BE2C (cell line): ENCODE measurements at regions not wholly inside any gene's neighbourhood (a gene's known extent, or its start where the extent isn't known, plus 50 kb on each side); places are given as distances from the start of the nearest gene placed in this dataset.

Experiments
- DNase-seq: peaks from one replicate; pipeline ENCODE4 v3.0.0-alpha.2; 2020
- H3K27me3 ChIP-seq: fragments of 250-450 bp; sonication (Bioruptor Pico); 2 replicates; pipeline ENCODE4 v1.5.1; 2020; ENCODE audit warnings: mild to moderate bottlenecking
- H3K36me3 ChIP-seq: fragments of 250-450 bp; sonication (Bioruptor Pico); 2 replicates; pipeline ENCODE4 v1.5.1; 2020; ENCODE audit warnings: mild to moderate bottlenecking
- H3K4me1 ChIP-seq: fragments of 250-450 bp; sonication (Bioruptor Pico); 2 replicates; pipeline ENCODE4 v1.5.1; 2020
- H3K4me3 ChIP-seq: 2 replicates; pipeline ENCODE4 v1.5.1; 2011; ENCODE audit warnings: low read depth, low read length
- H3K9me3 ChIP-seq: fragments of 250-450 bp; sonication (Bioruptor Pico); 2 replicates; pipeline ENCODE4 v1.5.1; 2020
- TF ChIP-seq, protein P1 (sequence below): IDR thresholded peaks from 2 replicates; pipeline ENCODE4 v1.5.1; 2012; ENCODE audit warnings: mild to moderate bottlenecking, low read depth, low read length

DNA sequence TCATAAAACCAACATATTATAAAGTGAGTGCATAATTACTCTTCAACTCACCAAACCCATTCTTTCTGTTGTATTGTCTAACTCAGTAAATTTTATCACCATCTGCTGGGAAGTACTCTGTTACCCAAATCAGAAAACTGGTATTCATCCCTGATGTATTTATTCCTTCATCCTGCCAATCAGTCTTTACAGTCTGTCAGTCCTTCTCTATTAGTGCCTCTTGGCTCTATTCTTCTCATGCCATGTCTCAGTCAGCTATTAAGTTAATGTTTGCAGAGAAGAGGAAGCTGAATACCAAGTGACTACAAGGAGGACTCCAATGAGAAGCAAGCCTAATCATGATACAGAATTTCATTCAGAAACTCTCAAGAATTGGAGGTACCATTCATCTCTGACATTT, 631.2 kb downstream of the CPS1 start:
- TF ChIP-seq, protein P1, sequence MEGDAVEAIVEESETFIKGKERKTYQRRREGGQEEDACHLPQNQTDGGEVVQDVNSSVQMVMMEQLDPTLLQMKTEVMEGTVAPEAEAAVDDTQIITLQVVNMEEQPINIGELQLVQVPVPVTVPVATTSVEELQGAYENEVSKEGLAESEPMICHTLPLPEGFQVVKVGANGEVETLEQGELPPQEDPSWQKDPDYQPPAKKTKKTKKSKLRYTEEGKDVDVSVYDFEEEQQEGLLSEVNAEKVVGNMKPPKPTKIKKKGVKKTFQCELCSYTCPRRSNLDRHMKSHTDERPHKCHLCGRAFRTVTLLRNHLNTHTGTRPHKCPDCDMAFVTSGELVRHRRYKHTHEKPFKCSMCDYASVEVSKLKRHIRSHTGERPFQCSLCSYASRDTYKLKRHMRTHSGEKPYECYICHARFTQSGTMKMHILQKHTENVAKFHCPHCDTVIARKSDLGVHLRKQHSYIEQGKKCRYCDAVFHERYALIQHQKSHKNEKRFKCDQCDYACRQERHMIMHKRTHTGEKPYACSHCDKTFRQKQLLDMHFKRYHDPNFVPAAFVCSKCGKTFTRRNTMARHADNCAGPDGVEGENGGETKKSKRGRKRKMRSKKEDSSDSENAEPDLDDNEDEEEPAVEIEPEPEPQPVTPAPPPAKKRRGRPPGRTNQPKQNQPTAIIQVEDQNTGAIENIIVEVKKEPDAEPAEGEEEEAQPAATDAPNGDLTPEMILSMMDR = no peak
- H3K4me3 ChIP-seq = no peak overlapping the region
- H3K27me3 ChIP-seq = no peaks in the 10 kb centered on the region
- no peak for DNase-seq
- no peaks in the 10 kb centered on the region for H3K9me3 ChIP-seq
- H3K36me3 ChIP-seq = no peaks in the 10 kb centered on the region
- H3K4me1 ChIP-seq = no peaks in the 10 kb centered on the region

DNA sequence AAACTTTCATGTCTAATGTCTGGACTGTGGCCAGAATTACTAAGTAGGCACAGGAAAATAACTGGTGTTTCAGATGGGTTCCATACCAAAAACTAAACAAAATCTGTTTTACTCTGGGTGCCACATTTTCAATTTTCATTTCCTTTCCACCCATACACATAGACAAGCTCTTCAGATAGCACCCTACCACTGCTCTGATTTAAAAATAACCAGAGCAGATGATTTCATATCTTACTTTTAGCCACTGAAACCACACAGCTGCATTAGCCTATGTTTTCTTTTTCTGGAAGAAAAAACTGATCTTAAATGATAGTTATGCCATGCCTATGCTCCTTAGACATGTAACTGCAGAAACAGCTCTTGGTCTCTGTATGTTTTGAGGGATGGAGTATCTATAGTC, 647.6 kb downstream of the CPS1 start:
- no peak for DNase-seq
- H3K36me3 ChIP-seq = no peaks in the 10 kb centered on the region
- TF ChIP-seq, protein P1 = no peak
- H3K4me1 ChIP-seq = no peaks in the 10 kb centered on the region
- H3K9me3 ChIP-seq = no peaks in the 10 kb centered on the region
- H3K4me3 ChIP-seq = no peak overlapping the region
- no peaks in the 10 kb centered on the region for H3K27me3 ChIP-seq

DNA sequence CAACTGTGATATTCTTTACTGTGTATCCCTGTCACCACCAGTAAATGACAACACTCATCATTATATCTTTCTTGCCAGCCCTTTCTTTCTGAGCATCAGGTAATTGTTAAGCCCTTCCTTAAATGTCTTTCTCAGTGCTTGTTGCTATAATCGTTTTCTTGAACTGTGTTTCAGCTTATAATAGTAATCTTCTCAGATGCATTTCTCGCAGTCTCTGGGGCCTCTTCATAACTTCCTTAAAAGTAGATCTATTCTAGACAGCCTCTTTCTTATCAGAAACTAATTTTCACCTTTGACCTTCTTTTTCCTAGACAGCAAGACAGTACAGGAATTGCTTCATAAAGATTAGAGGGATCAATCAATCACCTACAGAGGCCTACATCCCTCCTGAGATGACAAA, 648.1 kb downstream of the CPS1 start:
- DNase-seq = no peak
- Histone ChIP-seq H3K27me3 (no peaks in the 10 kb centered on the region), H3K36me3 (no peaks in the 10 kb centered on the region), H3K4me1 (no peaks in the 10 kb centered on the region), H3K4me3 (no peak overlapping the region), H3K9me3 (no peaks in the 10 kb centered on the region)
- TF ChIP-seq, protein P1 = no peak

DNA sequence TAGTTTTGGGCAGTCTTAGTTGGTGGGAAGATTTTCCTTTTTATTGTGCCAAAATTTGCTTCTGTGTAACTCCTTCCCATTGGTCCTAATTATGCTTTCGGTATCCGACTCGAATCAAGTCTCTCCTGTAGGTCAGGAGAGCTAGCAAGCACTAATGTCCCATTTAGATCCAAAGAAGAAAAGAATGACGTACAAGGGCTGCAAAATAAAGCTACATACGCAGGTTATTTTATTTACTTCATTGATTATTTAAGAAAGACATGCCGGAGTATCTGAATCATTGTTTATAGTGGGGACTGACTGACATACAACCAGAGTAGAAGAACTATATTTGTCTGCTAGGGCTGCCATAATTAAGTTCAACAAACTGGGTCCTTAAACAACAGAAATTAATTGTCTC, 648.5 kb downstream of the CPS1 start:
- no peaks in the 10 kb centered on the region for H3K9me3 ChIP-seq
- no peak for DNase-seq
- TF ChIP-seq, protein P1 = no peak
- no peaks in the 10 kb centered on the region for H3K4me1 ChIP-seq
- H3K4me3 ChIP-seq = no peak overlapping the region
- H3K27me3 ChIP-seq = no peaks in the 10 kb centered on the region
- H3K36me3 ChIP-seq = no peaks in the 10 kb centered on the region

DNA sequence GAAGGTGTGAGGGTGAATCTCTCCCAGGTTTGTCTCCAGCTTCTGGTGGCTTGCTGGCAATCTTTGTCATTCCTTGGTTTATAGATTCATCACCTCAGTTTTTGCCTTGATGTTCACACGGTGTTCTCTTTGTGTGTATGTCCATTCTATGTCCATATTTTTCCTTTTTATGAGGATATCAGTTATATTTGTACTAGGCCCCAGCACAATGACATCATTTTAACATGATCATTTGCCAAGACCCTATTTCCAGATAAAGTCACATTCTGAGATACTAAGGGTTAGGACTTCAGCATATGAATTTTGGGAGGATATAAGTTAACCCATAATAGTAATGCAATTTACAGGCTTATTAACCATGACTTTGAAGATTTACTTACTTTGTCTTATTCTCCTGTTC, 649.0 kb downstream of the CPS1 start:
- Histone ChIP-seq H3K9me3 (no peaks in the 10 kb centered on the region), H3K27me3 (no peaks in the 10 kb centered on the region), H3K4me3 (no peak overlapping the region), H3K36me3 (no peaks in the 10 kb centered on the region), H3K4me1 (no peaks in the 10 kb centered on the region)
- TF ChIP-seq, protein P1 = no peak
- no peak for DNase-seq

DNA sequence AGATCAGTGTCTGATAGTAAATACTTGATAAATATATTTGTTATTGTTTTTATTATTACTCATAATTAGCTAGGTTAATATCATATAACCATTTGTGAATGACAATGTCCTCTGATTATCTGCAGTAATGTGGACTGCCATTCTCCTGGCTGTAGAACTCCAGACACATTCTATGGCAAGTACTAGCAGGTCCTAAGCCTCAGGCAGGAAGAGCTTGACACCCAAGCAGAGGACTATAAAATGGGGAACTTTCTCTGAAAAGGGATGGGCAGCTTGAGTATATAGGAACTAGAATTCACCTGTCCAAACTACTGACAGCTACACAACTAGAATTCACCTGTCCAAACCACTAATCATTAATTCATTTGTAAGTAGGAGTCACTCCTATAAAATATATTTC, 649.4 kb downstream of the CPS1 start:
- no peaks in the 10 kb centered on the region for H3K36me3 ChIP-seq
- H3K9me3 ChIP-seq = no peaks in the 10 kb centered on the region
- H3K4me1 ChIP-seq = no peaks in the 10 kb centered on the region
- DNase-seq = no peak
- TF ChIP-seq, protein P1 = no peak
- H3K27me3 ChIP-seq = no peaks in the 10 kb centered on the region
- H3K4me3 ChIP-seq = no peak overlapping the region
